WTC11 (cell line): ENCODE measurements at regions not wholly inside any gene's neighbourhood (a gene's known extent, or its start where the extent isn't known, plus 50 kb on each side); places are given as distances from the start of the nearest gene placed in this dataset.

Experiments
- ATAC-seq: fragments of 200-7000 bp; cut with Tn5 transposase; 2 replicates; pipeline ENCODE4 v1.10.0; 2021; ENCODE audit warnings: mild to moderate bottlenecking, moderate library complexity
- CTCF ChIA-PET: fragments of 300-600 bp; sonication (Branson Sonifier 250); formaldehyde crosslinking; loops from one replicate; lab custom pipeline; 2021; ENCODE audit warnings: antibody characterized with exemption; lab: Charles Lee
- POLR2A ChIA-PET: fragments of 350-600 bp; sonication (Branson Sonifier 250); formaldehyde crosslinking; loops from one replicate; lab custom pipeline; 2021; ENCODE audit warnings: antibody characterized with exemption; lab: Charles Lee
- DNase-seq: peaks from one replicate; pipeline ENCODE4 v3.0.0; 2021; ENCODE audit warnings: low spot score
- H3K27ac Mint-ChIP-seq: 2 replicates; pipeline ENCODE4 v1.8.0; 2021; ENCODE audit warnings: mixed read lengths
- H3K27me3 Mint-ChIP-seq: 2 replicates; pipeline ENCODE4 v1.8.0; 2021; ENCODE audit warnings: low read depth, mild to moderate bottlenecking, moderate library complexity, mixed read lengths
- H3K36me3 Mint-ChIP-seq: 2 replicates; pipeline ENCODE4 v1.8.0; 2021; ENCODE audit warnings: mixed read lengths
- H3K4me1 Mint-ChIP-seq: 2 replicates; pipeline ENCODE4 v1.8.0; 2022; ENCODE audit warnings: mixed read lengths
- H3K4me3 Mint-ChIP-seq: 2 replicates; pipeline ENCODE4 v1.8.0; 2021; ENCODE audit warnings: mild to moderate bottlenecking, moderate library complexity, mixed read lengths
- H3K9me3 Mint-ChIP-seq: 2 replicates; pipeline ENCODE4 v1.8.0; 2021; ENCODE audit warnings: mixed read lengths
- ARID4B ChIP-seq: sonication (generic); formaldehyde crosslinking; IDR thresholded peaks from 2 replicates; pipeline ENCODE4 v1.8.0; 2023; ENCODE audit warnings: missing genetic modification reagents, mild to moderate bottlenecking, borderline replicate concordance
- CDX4 ChIP-seq: fragments of 250-450 bp; sonication (Bioruptor Pico); IDR thresholded peaks from 2 replicates; pipeline ENCODE4 v1.9.0; 2021; ENCODE audit warnings: moderate library complexity, mild to moderate bottlenecking, inconsistent platforms, borderline replicate concordance
- CTCF ChIP-seq: fragments of 200-600 bp; IDR thresholded peaks from 2 replicates; pipeline ENCODE4 v1.8.0; 2022; ENCODE audit warnings: antibody characterized with exemption
- KAT7 ChIP-seq: sonication (generic); formaldehyde crosslinking; IDR thresholded peaks from 2 replicates; pipeline ENCODE4 v1.8.1; 2023; ENCODE audit warnings: missing genetic modification reagents, mild to moderate bottlenecking, borderline replicate concordance
- MLX ChIP-seq: sonication (generic); formaldehyde crosslinking; IDR thresholded peaks from 2 replicates; pipeline ENCODE4 v1.8.1; 2023; ENCODE audit warnings: mild to moderate bottlenecking, missing genetic modification reagents, moderate library complexity
- NFYB ChIP-seq: sonication (generic); formaldehyde crosslinking; conservative IDR thresholded peaks from 2 replicates; pipeline ENCODE4 v1.8.0; 2022; ENCODE audit warnings: low read depth, missing genetic modification reagents
- NR2C2 ChIP-seq: sonication (generic); formaldehyde crosslinking; IDR thresholded peaks from 2 replicates; pipeline ENCODE4 v1.8.0; 2022; ENCODE audit warnings: mild to moderate bottlenecking, missing genetic modification reagents
- NR3C1 ChIP-seq: sonication (generic); formaldehyde crosslinking; conservative IDR thresholded peaks from 2 replicates; pipeline ENCODE4 v1.8.1; 2023; ENCODE audit warnings: low read depth, mild to moderate bottlenecking, missing genetic modification reagents
- RELA ChIP-seq: sonication (generic); formaldehyde crosslinking; IDR thresholded peaks from 2 replicates; pipeline ENCODE4 v1.8.1; 2022; ENCODE audit warnings: missing genetic modification reagents, mild to moderate bottlenecking, borderline replicate concordance
- TCF7 ChIP-seq: sonication (generic); formaldehyde crosslinking; IDR thresholded peaks from 2 replicates; pipeline ENCODE4 v1.8.0; 2022; ENCODE audit warnings: mild to moderate bottlenecking, low read depth, missing genetic modification reagents, moderate library complexity
- TP53 ChIP-seq: sonication (generic); formaldehyde crosslinking; IDR thresholded peaks from 2 replicates; pipeline ENCODE4 v1.8.1; 2023; ENCODE audit warnings: mild to moderate bottlenecking, missing genetic modification reagents
- ZNF425 ChIP-seq: fragments of 250-450 bp; sonication (Bioruptor Pico); conservative IDR thresholded peaks from 2 replicates; pipeline ENCODE4 v1.9.0; 2021; ENCODE audit warnings: mild to moderate bottlenecking
- ZNF671 ChIP-seq: fragments of 250-450 bp; sonication (Bioruptor Pico); IDR thresholded peaks from 2 replicates; pipeline ENCODE4 v1.8.0; 2021; ENCODE audit warnings: mild to moderate bottlenecking
- TF ChIP-seq, protein P1 (sequence below): sonication (generic); formaldehyde crosslinking; IDR thresholded peaks from 2 replicates; pipeline ENCODE4 v1.8.1; 2022; ENCODE audit warnings: mild to moderate bottlenecking, missing genetic modification reagents, moderate library complexity, borderline replicate concordance
- TF ChIP-seq, protein P2 (sequence below): sonication (generic); formaldehyde crosslinking; IDR thresholded peaks from 2 replicates; pipeline ENCODE4 v1.8.0; 2022; ENCODE audit warnings: mild to moderate bottlenecking, missing genetic modification reagents

GRCh38 chr1:29827237-29827750, 591.0 kb downstream of the PTPRU start (continued):
- TF ChIP-seq CTCF: no peak

- peaks cover 10% of the 10 kb centered on the region for H3K4me1 Mint-ChIP-seq
- ChIA-PET POLR2A (no interaction called here), CTCF (interaction anchor here (1.4 kb wide), 1 partner anchor 34 kb away, joined by 4 read pairs; no protein-coding TSS in a partner anchor)
- no peak overlapping the region for H3K4me3 Mint-ChIP-seq
- DNase-seq (no peak), ATAC-seq (no peak)
- H3K9me3 Mint-ChIP-seq: no peaks in the 10 kb centered on the region
- no peak for TF ChIP-seq RELA
- TF ChIP-seq TP53 (CRISPR knock-in tag): no peak
- H3K27ac Mint-ChIP-seq: no peak overlapping the region
- H3K36me3 Mint-ChIP-seq: no peaks in the 10 kb centered on the region
- H3K27me3 Mint-ChIP-seq: no peaks in the 10 kb centered on the region
Observed at GRCh38 chr1:29826646-29827045, 590.3 kb downstream of the PTPRU start.

DNA sequence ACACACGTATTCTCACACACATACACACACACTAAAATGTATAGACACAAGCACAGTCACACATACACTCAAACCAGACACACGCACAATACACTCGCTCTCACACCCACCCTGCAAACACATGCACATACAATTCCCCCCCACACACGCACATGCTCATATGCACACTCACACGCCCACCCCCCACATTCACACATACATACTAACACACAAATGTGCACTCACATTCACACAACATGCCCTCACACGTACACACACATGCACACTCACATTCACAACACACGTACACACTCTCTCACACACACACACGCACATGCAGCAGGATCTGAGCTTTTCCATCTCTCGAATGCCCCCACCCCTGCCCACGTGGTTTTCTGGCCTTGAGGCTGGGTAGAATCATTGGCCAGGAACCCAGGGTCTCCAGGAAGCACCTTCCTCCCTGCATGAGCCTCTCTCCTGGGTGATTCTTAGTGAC, 589.7 kb downstream of the PTPRU start:
- ATAC-seq: no peak

More for the DNA sequence above, 589.7 kb downstream of the PTPRU start:
- Mint-ChIP-seq H3K27me3 (no peaks in the 10 kb centered on the region), H3K4me1 (peaks cover 16% of the 10 kb centered on the region), H3K36me3 (no peaks in the 10 kb centered on the region), H3K27ac (no peak overlapping the region), H3K4me3 (no peak overlapping the region), H3K9me3 (peaks cover 5% of the 10 kb centered on the region)
- ChIA-PET POLR2A (no interaction called here), CTCF (interaction anchor here (1.4 kb wide), 1 partner anchor 33 kb away, joined by 4 read pairs; no protein-coding TSS in a partner anchor)
- TF ChIP-seq CDX4 (CRISPR knock-in tag): no peak
- TF ChIP-seq, protein P1, sequence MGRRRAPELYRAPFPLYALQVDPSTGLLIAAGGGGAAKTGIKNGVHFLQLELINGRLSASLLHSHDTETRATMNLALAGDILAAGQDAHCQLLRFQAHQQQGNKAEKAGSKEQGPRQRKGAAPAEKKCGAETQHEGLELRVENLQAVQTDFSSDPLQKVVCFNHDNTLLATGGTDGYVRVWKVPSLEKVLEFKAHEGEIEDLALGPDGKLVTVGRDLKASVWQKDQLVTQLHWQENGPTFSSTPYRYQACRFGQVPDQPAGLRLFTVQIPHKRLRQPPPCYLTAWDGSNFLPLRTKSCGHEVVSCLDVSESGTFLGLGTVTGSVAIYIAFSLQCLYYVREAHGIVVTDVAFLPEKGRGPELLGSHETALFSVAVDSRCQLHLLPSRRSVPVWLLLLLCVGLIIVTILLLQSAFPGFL (CRISPR knock-in tag): no peak
- TF ChIP-seq NR2C2 (CRISPR knock-in tag): no peak
- no peak for TF ChIP-seq ARID4B
- TF ChIP-seq TCF7 (CRISPR knock-in tag): no peak
- TF ChIP-seq KAT7 (CRISPR knock-in tag): no peak
- TF ChIP-seq MLX (CRISPR knock-in tag): no peak
- no peak for TF ChIP-seq ZNF671 (CRISPR knock-in tag)
- no peak for TF ChIP-seq NFYB (CRISPR knock-in tag)
- no peak for TF ChIP-seq ZNF425 (CRISPR knock-in tag)
- TF ChIP-seq NR3C1 (CRISPR knock-in tag): no peak
- TF ChIP-seq, protein P2, sequence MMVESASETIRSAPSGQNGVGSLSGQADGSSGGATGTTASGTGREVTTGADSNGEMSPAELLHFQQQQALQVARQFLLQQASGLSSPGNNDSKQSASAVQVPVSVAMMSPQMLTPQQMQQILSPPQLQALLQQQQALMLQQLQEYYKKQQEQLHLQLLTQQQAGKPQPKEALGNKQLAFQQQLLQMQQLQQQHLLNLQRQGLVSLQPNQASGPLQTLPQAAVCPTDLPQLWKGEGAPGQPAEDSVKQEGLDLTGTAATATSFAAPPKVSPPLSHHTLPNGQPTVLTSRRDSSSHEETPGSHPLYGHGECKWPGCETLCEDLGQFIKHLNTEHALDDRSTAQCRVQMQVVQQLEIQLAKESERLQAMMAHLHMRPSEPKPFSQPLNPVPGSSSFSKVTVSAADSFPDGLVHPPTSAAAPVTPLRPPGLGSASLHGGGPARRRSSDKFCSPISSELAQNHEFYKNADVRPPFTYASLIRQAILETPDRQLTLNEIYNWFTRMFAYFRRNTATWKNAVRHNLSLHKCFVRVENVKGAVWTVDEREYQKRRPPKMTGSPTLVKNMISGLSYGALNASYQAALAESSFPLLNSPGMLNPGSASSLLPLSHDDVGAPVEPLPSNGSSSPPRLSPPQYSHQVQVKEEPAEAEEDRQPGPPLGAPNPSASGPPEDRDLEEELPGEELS: no peak
- DNase-seq: no peak
